ENCODE measurements at regions not wholly inside any gene's neighbourhood (a gene's known extent, or its start where the extent isn't known, plus 50 kb on each side); places are given as distances from the start of the nearest gene placed in this dataset.

DNA sequence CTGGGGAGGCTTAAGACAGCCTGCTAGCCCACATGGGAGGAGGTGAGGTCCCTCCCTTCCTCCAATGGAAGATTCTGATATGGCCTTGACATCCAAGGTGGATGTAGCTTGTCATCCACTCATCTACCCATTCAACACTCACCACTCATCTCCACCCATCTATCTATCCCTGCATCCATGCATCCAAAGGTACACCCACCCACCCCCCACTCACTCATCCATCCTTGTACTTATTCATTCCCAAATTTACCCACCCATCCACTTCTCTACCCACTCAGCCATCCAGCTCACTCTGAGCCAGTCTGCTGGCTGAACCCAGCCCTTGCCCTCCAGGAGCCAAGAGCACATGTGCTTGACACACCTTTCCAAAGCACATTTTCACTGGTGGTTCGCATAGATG is 189.7 kb downstream of the TLE3 start:
- no peak for DNase-seq (ENCODE audit: extremely low spot score)
- TF ChIP-seq SP1 (IDR thresholded peaks at IDR 0.05) (no peak), TARDBP (IDR thresholded peaks at IDR 0.05) (no peak), L3MBTL2 (conservative IDR thresholded peaks at IDR 0.05) (no peak), HDGF (IDR thresholded peaks at IDR 0.05; ENCODE audit: borderline replicate concordance) (no peak), CTBP1 (IDR thresholded peaks at IDR 0.05; ENCODE audit: borderline replicate concordance) (no peak)
- CTCF ChIA-PET: no interaction called here
- POLR2A ChIA-PET: no interaction called here

DNA sequence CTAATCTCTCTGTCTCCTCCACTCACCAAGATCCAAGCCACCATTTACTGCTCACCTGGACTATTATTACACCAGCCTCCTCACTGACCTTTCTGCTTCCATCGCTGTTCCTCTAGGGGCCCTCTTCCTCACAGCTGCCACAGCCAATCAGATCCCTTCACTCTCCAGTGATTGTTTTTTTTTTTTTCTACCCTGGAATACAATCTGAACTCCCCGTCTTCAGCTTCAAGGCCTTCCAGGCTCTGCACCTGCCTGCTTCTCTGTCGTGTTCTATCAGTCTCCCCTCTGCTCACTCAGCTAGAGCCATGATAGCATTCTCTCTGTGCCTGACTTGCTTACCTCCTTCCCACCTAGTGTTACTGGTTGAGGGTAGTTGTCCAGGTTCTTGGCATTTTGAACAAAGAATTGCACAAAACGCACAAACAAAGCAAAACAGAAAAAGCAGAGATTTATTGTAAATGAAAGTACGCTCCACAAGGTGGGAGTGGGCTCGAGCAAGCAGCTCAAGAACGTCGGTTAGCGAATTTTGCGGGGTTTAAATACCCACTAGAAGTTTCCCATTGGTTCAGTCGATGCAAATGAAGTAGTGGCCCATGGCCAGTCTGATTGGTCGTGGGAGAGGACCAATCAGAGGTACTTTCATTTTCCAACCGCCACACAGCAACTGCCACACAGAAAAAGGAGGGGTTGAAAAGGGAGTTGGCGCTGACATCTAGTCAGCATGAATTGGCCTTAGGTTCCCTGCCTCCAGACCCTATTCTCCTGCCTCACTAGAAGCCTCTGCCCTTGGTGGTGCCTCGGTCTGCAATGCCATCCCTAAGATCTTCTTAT is 188.9 kb downstream of the TLE3 start:
- CTCF ChIA-PET: no interaction called here
- no peak for DNase-seq (ENCODE audit: extremely low spot score)
- POLR2A ChIA-PET: no interaction called here
- no peak for TF ChIP-seq CTBP1 (IDR thresholded peaks at IDR 0.05; ENCODE audit: borderline replicate concordance)
- TF ChIP-seq NFRKB (IDR thresholded peaks at IDR 0.05): no peak
- TF ChIP-seq TARDBP (IDR thresholded peaks at IDR 0.05): no peak
- TF ChIP-seq L3MBTL2 (conservative IDR thresholded peaks at IDR 0.05): no peak
- TF ChIP-seq FOXM1 (IDR thresholded peaks at IDR 0.05; ENCODE audit: borderline replicate concordance): no peak
- no peak for TF ChIP-seq FOXK2 (IDR thresholded peaks at IDR 0.05)
- TF ChIP-seq ZNF384 (IDR thresholded peaks at IDR 0.05): no peak
- TF ChIP-seq BHLHE40 (IDR thresholded peaks at IDR 0.05; ENCODE audit: borderline replicate concordance): no peak
- no peak for TF ChIP-seq ELF4 (IDR thresholded peaks at IDR 0.05)
- TF ChIP-seq FOXA1 (IDR thresholded peaks at IDR 0.05): no peak
- no peak for TF ChIP-seq LEF1 (IDR thresholded peaks at IDR 0.05; ENCODE audit: borderline replicate concordance)
- no peak for TF ChIP-seq ARNT (IDR thresholded peaks at IDR 0.05)
- TF ChIP-seq SP1 (IDR thresholded peaks at IDR 0.05): no peak
- TF ChIP-seq, protein P1, sequence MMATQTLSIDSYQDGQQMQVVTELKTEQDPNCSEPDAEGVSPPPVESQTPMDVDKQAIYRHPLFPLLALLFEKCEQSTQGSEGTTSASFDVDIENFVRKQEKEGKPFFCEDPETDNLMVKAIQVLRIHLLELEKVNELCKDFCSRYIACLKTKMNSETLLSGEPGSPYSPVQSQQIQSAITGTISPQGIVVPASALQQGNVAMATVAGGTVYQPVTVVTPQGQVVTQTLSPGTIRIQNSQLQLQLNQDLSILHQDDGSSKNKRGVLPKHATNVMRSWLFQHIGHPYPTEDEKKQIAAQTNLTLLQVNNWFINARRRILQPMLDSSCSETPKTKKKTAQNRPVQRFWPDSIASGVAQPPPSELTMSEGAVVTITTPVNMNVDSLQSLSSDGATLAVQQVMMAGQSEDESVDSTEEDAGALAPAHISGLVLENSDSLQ (IDR thresholded peaks at IDR 0.05): no peak
- no peak for TF ChIP-seq HDGF (IDR thresholded peaks at IDR 0.05; ENCODE audit: borderline replicate concordance)
- no peak for TF ChIP-seq SUZ12 (IDR thresholded peaks at IDR 0.05)

DNA sequence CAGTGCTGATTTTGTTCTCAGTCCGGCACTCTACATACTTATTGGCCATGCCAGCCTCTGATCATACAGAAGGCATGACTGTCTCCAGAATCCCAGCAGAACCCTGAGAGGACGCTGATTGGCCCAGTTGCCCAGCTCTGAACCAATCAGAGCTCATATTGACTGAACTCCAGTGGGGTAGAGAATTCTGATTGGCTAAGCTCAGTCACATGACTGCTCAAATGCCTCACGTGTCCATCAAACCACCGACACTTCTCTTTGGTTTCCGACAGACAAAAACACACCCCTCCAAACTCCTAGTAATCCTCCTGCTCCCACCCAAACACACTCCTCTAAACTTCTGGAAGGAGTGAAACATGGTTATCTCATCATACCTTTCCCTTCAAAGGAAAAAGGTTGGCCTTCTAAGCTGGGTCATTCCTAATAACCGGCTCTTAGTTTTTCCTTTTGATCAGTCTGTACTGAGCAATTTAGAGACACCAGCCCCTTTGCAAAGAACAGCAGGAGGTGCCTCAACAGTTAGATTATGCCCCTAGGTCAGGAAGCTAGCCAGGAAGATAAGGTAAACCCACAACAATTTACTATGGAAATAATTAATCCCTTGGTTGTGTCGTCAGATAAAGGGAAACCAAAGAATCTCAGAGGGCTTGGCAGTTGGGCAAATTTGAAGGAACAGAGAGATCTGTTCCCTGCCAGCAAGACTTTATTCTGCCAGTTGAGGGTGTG is 187.8 kb downstream of the TLE3 start:
- TF ChIP-seq, protein P1 (IDR thresholded peaks at IDR 0.05): peak; percentile 48; the same call in 1 of the 2 replicates
- TF ChIP-seq TARDBP (IDR thresholded peaks at IDR 0.05) (no peak), ZNF384 (IDR thresholded peaks at IDR 0.05) (no peak), HDGF (IDR thresholded peaks at IDR 0.05; ENCODE audit: borderline replicate concordance) (no peak), SP1 (IDR thresholded peaks at IDR 0.05) (no peak)
- CTCF ChIA-PET: no interaction called here
- DNase-seq (ENCODE audit: extremely low spot score): no peak
- POLR2A ChIA-PET: no interaction called here

DNA sequence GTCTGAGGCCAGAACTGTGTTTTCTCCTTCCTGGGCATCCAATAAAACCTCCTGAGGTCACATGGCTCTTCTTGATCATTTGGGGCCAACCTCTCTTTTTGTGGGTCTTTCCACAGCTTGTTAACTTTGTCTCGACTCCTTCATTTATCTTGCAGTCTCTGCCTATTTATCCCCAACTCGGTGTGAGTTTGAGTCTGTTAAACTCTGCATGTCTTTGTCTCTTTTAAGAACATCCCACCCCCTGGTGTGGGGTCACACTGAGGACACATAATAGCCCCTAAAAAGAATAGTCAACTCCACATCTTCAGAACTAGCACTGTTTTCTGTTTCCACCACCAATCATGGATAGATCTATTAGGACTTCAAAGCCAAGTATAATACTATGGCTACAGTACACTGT is 187.2 kb downstream of the TLE3 start:
- ChIA-PET CTCF (no interaction called here), POLR2A (no interaction called here)

DNA sequence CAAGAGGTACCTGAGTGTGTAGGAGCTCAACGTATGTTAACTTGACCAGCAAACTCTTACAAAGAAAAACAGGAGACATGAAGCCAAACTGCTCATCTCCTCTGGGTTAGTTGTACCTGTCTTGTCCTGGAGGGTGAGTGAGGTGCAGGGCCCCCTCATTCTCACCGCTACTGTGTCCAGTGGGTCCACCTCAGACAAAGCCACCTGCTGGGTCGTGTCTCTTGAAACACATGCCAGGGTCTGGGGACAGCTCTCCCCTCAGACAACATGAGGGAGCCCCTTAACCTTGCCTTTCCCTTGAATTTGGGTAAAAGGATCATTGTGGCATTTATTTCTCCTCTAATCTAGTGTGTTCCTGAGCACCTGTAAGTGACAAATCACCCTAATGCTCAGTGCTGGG is 185.6 kb downstream of the TLE3 start:
- POLR2A ChIA-PET: no interaction called here
- no peak for DNase-seq (ENCODE audit: extremely low spot score)
- CTCF ChIA-PET: interaction anchor here (0.6 kb wide), 1 partner anchor 375 kb away, joined by 8 read pairs; no protein-coding TSS in a partner anchor
- TF ChIP-seq ELF4 (IDR thresholded peaks at IDR 0.05) (no peak), BHLHE40 (IDR thresholded peaks at IDR 0.05; ENCODE audit: borderline replicate concordance) (no peak), FOXA1 (IDR thresholded peaks at IDR 0.05) (no peak), FOXK2 (IDR thresholded peaks at IDR 0.05) (no peak), ARNT (IDR thresholded peaks at IDR 0.05) (no peak), ZNF384 (IDR thresholded peaks at IDR 0.05) (no peak), SP1 (IDR thresholded peaks at IDR 0.05) (no peak), NFRKB (IDR thresholded peaks at IDR 0.05) (no peak), FOXM1 (IDR thresholded peaks at IDR 0.05; ENCODE audit: borderline replicate concordance) (no peak)
- TF ChIP-seq, protein P1 (IDR thresholded peaks at IDR 0.05): no peak

More for the DNA sequence above, 187.2 kb downstream of the TLE3 start:
- no peak for DNase-seq (ENCODE audit: extremely low spot score)
- TF ChIP-seq ELF4 (IDR thresholded peaks at IDR 0.05) (no peak), L3MBTL2 (conservative IDR thresholded peaks at IDR 0.05) (no peak), BHLHE40 (IDR thresholded peaks at IDR 0.05; ENCODE audit: borderline replicate concordance) (no peak), SP1 (IDR thresholded peaks at IDR 0.05) (no peak), ARNT (IDR thresholded peaks at IDR 0.05) (no peak), CTBP1 (IDR thresholded peaks at IDR 0.05; ENCODE audit: borderline replicate concordance) (no peak), FOXM1 (IDR thresholded peaks at IDR 0.05; ENCODE audit: borderline replicate concordance) (no peak), FOXK2 (IDR thresholded peaks at IDR 0.05) (no peak), LEF1 (IDR thresholded peaks at IDR 0.05; ENCODE audit: borderline replicate concordance) (no peak), FOXA1 (IDR thresholded peaks at IDR 0.05) (no peak)

DNA sequence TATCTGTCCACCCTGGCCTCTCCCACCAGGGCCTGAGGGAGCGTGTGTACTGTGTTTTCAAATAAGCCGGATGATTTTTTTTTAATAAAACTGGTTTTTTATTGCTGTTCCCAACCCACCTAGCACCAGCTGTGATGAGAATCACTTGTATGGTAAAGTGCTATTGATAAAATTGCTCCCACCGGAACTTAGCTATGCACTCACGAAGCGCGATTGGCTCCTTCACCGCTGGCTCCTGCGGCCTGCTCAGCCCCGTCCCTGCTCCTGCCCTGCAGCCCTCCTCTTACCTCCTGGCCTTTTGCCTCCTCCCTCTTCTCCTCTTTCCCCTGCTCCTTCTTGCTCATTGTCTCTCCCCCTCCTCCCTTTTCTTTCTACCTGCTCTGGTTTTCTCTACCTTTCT is 183.7 kb downstream of the TLE3 start:
- no peak for TF ChIP-seq ELF4 (IDR thresholded peaks at IDR 0.05)
- no peak for TF ChIP-seq L3MBTL2 (conservative IDR thresholded peaks at IDR 0.05)
- TF ChIP-seq FOXK2 (IDR thresholded peaks at IDR 0.05): no peak
- no peak for TF ChIP-seq NFRKB (IDR thresholded peaks at IDR 0.05)
- TF ChIP-seq FOXA1 (IDR thresholded peaks at IDR 0.05): no peak
- TF ChIP-seq, protein P1 (IDR thresholded peaks at IDR 0.05): no peak
- no peak for TF ChIP-seq ZNF384 (IDR thresholded peaks at IDR 0.05)
- TF ChIP-seq SUZ12 (IDR thresholded peaks at IDR 0.05): no peak
- TF ChIP-seq SP1 (IDR thresholded peaks at IDR 0.05): no peak
- no peak for TF ChIP-seq LEF1 (IDR thresholded peaks at IDR 0.05; ENCODE audit: borderline replicate concordance)
- TF ChIP-seq FOXM1 (IDR thresholded peaks at IDR 0.05; ENCODE audit: borderline replicate concordance): no peak
- TF ChIP-seq CTBP1 (IDR thresholded peaks at IDR 0.05; ENCODE audit: borderline replicate concordance): no peak
- TF ChIP-seq TARDBP (IDR thresholded peaks at IDR 0.05): no peak
- ChIA-PET POLR2A (interaction anchor here (1.2 kb wide), 1 partner anchor 184 kb away, joined by 4 read pairs; the partner anchor contains the start of gene TLE3), CTCF (interaction anchor here (1.2 kb wide), 1 partner anchor 13 kb away, joined by 4 read pairs; no protein-coding TSS in a partner anchor)

More for the DNA sequence above, 183.7 kb downstream of the TLE3 start:
- no peak for DNase-seq (ENCODE audit: extremely low spot score)

Data from HEK293T (cell line).